K562 (cell line): ENCODE measurements at regions not wholly inside any gene's neighbourhood (a gene's known extent, or its start where the extent isn't known, plus 50 kb on each side); places are given as distances from the start of the nearest gene placed in this dataset.

Experiments used
- ATF3 ChIP-seq, 2 experiments: fragments of 450-650 bp in 1 of 2; sonication (generic) in 1 of 2; formaldehyde crosslinking in 1 of 2; IDR thresholded peaks in 1 of 2; conservative IDR thresholded peaks in 1 of 2; 2 replicates each; pipeline versions ENCODE4 v1.6.1 to v1.8.1; 2016 to 2023; ENCODE audit warnings: mild to moderate bottlenecking in 2 of 2, moderate library complexity in 2 of 2, inconsistent platforms in 1 of 2, missing genetic modification reagents in 1 of 2
- BACH1 ChIP-seq: fragments of 200-800 bp; sonication (Bioruptor generic); IDR thresholded peaks from 2 replicates; pipeline ENCODE4 v1.6.1; 2016; ENCODE audit warnings: missing genetic modification characterization, missing compliant biosample characterization
- DMBX1 ChIP-seq: fragments of 250-450 bp; sonication (Bioruptor Pico); IDR thresholded peaks from 2 replicates; pipeline ENCODE4 v1.8.0; 2022; ENCODE audit warnings: inconsistent platforms, mild to moderate bottlenecking, moderate library complexity, borderline replicate concordance
- E2F8 ChIP-seq: fragments of 450-650 bp; IDR thresholded peaks from 2 replicates; pipeline ENCODE4 v1.7.1; 2018; ENCODE audit warnings: mild to moderate bottlenecking, low read depth; ENCODE audit not compliant: partially characterized antibody
- FOXP1 ChIP-seq: sonication (generic); formaldehyde crosslinking; IDR thresholded peaks from 2 replicates; pipeline ENCODE4 v1.8.0; 2022; ENCODE audit warnings: mild to moderate bottlenecking, missing genetic modification reagents
- GTF2A2 ChIP-seq: IDR thresholded peaks from 2 replicates; pipeline ENCODE4 v1.6.1; 2016; ENCODE audit warnings: mild to moderate bottlenecking, missing genetic modification characterization, missing compliant biosample characterization
- GTF2B ChIP-seq: IDR thresholded peaks from 2 replicates; pipeline ENCODE4 v1.6.1; 2011; ENCODE audit not compliant: insufficient read length; ENCODE audit errors: extremely low read depth
- HDAC2 ChIP-seq: fragments of 450-650 bp; IDR thresholded peaks from 2 replicates; pipeline ENCODE4 v1.6.1; 2016; ENCODE audit warnings: mild to moderate bottlenecking
- HNRNPL ChIP-seq: fragments of 200-400 bp; formaldehyde crosslinking; IDR thresholded peaks from 2 replicates; pipeline ENCODE4 v1.6.1; 2017; ENCODE audit warnings: low read depth, mild to moderate bottlenecking, low read length
- MAFF ChIP-seq: IDR thresholded peaks from 2 replicates; pipeline ENCODE4 v1.6.1; 2012; ENCODE audit warnings: low read length, improper control_type of control experiment
- NFXL1 ChIP-seq: fragments of 450-650 bp; formaldehyde crosslinking; IDR thresholded peaks from 2 replicates; pipeline ENCODE4 v1.4.0; 2021; ENCODE audit warnings: mild to moderate bottlenecking
- NR2C1 ChIP-seq, 2 experiments: fragments of 450-650 bp; IDR thresholded peaks; 2 replicates each; pipeline ENCODE4 v1.6.1; 2017; ENCODE audit warnings: mild to moderate bottlenecking in 2 of 2, antibody characterized with exemption in 1 of 2, inconsistent platforms in 1 of 2, missing compliant biosample characterization in 1 of 2, missing genetic modification characterization in 1 of 2
- TAL1 ChIP-seq: fragments of 450-650 bp; IDR thresholded peaks from 2 replicates; pipeline ENCODE4 v1.6.1; 2016; ENCODE audit warnings: mild to moderate bottlenecking
- ZNF224 ChIP-seq: sonication (generic); formaldehyde crosslinking; IDR thresholded peaks from 2 replicates; pipeline ENCODE4 v1.8.0; 2022; ENCODE audit warnings: mild to moderate bottlenecking, missing genetic modification reagents
- ZNF316 ChIP-seq: fragments of 450-650 bp; IDR thresholded peaks from 2 replicates; pipeline ENCODE4 v1.6.1; 2016
- ZNF584 ChIP-seq: fragments of 200-800 bp; sonication (Bioruptor generic); IDR thresholded peaks from 2 replicates; pipeline ENCODE4 v1.6.1; 2016; ENCODE audit warnings: low read depth, mild to moderate bottlenecking, missing genetic modification characterization, missing compliant biosample characterization
- ZNF592 ChIP-seq: fragments of 450-650 bp; IDR thresholded peaks from 2 replicates; pipeline ENCODE4 v1.6.1; 2017; ENCODE audit warnings: antibody characterized with exemption, mild to moderate bottlenecking
- ZNF644 ChIP-seq: fragments of 200-800 bp; sonication (Bioruptor generic); IDR thresholded peaks from 2 replicates; pipeline ENCODE4 v1.6.1; 2016; ENCODE audit warnings: low read depth, missing genetic modification characterization, missing compliant biosample characterization

GRCh38 chr11:112364962-112365481 lies 104.4 kb upstream of the PLET1 start (continued):
- TF ChIP-seq E2F8: no peak
- TF ChIP-seq ZNF224 (CRISPR knock-in tag): no peak
- TF ChIP-seq DMBX1: peak; percentile 87
- no peak for TF ChIP-seq NR2C1 (IDR thresholded peaks at IDR 0.05)
- 0 out of 2 replicates have a peak, but pooled peaks have one; percentile 64 for TF ChIP-seq NR2C1 (tag; IDR thresholded peaks at IDR 0.05)
- peak; percentile 65 for TF ChIP-seq ZNF584
- no peak for TF ChIP-seq NFXL1 (CRISPR knock-in tag)
- no peak for TF ChIP-seq HDAC2
- peak; percentile 22; the same call in 1 of the 2 replicates for TF ChIP-seq MAFF
- no peak for TF ChIP-seq GTF2B
- TF ChIP-seq ATF3 (IDR thresholded peaks at IDR 0.05): peak; percentile 17; the same call in 1 of the 2 replicates
- no peak for TF ChIP-seq ATF3 (CRISPR knock-in tag; conservative IDR thresholded peaks at IDR 0.05)
- TF ChIP-seq FOXP1 (CRISPR knock-in tag): no peak
- no peak for TF ChIP-seq TAL1
- TF ChIP-seq HNRNPL: no peak
- TF ChIP-seq GTF2A2 (tag): 0 out of 2 replicates have a peak, but pooled peaks have one; percentile 41
- peak; percentile 58; the same call in 1 of the 2 replicates for TF ChIP-seq ZNF644 (tag)
- TF ChIP-seq ZNF316: peak; percentile 40; the same call in 1 of the 2 replicates
- peak; percentile 60; the same call in 1 of the 2 replicates for TF ChIP-seq BACH1 (tag)
- peak; percentile 95 for TF ChIP-seq ZNF592
